Omental fat pad (tissue), 3 donors: ENCODE measurements at regions not wholly inside any gene's neighbourhood (a gene's known extent, or its start where the extent isn't known, plus 50 kb on each side); places are given as distances from the start of the nearest gene placed in this dataset.

Experiments used
- ATAC-seq: fragments of 150-250 bp; one replicate; pipeline ENCODE4 v1.9.1; 2016; ENCODE audit warnings: mild to moderate bottlenecking, moderate library complexity; ENCODE audit not compliant: low FRiP score
- DNase-seq: peaks from one replicate; pipeline ENCODE4 v3.0.0-alpha.2; 2019; ENCODE audit warnings: low spot score
- TF ChIP-seq, protein P1 (sequence below), 3 donors: fragments of 450-650 bp; IDR thresholded peaks; one replicate each; pipeline ENCODE4 v1.5.1; 2016 to 2017; ENCODE audit warnings: antibody characterized with exemption in 3 of 3, mild to moderate bottlenecking in 3 of 3, moderate library complexity in 2 of 3

- no peak for DNase-seq
- ATAC-seq = no peak
- TF ChIP-seq, protein P1, sequence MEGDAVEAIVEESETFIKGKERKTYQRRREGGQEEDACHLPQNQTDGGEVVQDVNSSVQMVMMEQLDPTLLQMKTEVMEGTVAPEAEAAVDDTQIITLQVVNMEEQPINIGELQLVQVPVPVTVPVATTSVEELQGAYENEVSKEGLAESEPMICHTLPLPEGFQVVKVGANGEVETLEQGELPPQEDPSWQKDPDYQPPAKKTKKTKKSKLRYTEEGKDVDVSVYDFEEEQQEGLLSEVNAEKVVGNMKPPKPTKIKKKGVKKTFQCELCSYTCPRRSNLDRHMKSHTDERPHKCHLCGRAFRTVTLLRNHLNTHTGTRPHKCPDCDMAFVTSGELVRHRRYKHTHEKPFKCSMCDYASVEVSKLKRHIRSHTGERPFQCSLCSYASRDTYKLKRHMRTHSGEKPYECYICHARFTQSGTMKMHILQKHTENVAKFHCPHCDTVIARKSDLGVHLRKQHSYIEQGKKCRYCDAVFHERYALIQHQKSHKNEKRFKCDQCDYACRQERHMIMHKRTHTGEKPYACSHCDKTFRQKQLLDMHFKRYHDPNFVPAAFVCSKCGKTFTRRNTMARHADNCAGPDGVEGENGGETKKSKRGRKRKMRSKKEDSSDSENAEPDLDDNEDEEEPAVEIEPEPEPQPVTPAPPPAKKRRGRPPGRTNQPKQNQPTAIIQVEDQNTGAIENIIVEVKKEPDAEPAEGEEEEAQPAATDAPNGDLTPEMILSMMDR (IDR thresholded peaks at IDR 0.05) = no peak
Observed at GRCh38 chr2:66113988-66114625, 320.8 kb upstream of the MEIS1 start.

DNA sequence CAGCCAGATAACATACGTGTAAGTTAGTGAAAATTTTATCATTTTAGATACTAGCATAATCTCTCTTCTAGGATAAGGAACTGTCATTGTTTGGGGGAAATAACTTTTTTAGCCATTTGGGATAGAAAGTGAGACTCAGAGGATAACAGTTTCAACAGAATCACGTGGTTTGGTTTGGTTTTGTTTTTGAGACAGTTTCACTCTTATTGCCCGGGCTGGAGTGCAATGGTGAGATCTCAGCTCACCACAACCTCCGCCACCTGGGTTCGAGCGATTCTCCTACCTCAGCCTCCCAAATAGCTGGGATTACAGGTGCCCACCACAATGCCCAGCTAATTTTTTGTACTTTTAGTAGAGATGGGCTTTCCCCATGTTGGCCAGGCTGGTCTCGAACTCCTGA lies 323.2 kb upstream of the MEIS1 start:
- DNase-seq (no peak), ATAC-seq (no peak)
- TF ChIP-seq, protein P1 (IDR thresholded peaks at IDR 0.05) = no peak

DNA sequence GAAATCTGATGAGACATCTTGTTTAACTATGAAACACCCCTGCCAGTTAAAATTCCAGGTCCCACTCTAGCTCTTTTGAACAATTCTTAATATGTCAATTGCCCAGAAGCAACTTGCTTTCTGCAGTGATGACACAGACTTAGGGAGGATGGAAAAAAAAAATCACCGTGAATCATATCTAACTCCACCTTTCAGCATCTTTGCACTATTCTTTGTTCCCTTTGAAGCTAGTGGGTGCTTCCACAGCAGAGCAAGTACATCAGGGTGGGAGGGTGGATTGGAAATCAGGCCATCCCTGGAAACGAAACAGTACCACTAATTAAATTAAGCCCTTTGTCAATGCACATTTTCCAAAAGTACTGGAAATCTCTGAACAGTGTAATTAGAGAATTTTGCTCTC lies 324.3 kb upstream of the MEIS1 start:
- TF ChIP-seq, protein P1 (IDR thresholded peaks at IDR 0.05) = no peak
- DNase-seq (no peak), ATAC-seq (no peak)

DNA sequence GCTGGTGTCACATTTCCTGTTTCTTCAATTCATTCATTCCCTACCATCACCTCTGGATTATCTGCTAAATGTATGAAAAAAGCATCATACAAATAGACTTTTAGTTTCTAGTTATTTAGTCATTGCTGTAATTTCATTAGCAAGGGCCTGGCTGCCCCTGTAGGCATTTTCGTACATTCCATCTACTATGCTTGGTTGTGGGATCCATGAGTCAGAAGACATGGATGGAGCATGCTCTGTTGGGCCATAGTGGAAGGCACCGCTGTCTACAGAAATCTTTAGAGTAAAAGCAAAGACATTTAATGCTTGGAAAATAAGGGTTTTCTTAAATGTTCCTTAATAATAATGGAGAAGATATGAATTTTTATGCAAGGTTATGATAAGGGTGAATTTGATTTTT lies 324.8 kb upstream of the MEIS1 start:
- DNase-seq (no peak), ATAC-seq (no peak)
- TF ChIP-seq, protein P1 (IDR thresholded peaks at IDR 0.05) = no peak

- no peak for DNase-seq
- ATAC-seq = no peak
- TF ChIP-seq, protein P1 (IDR thresholded peaks at IDR 0.05) = no peak
Observed at GRCh38 chr2:66109419-66109818, 325.5 kb upstream of the MEIS1 start.

- DNase-seq (no peak), ATAC-seq (no peak)
Observed at GRCh38 chr2:66105066-66105753, 329.7 kb upstream of the MEIS1 start.

More at GRCh38 chr2:66105066-66105753, 329.7 kb upstream of the MEIS1 start:
- TF ChIP-seq, protein P1 (IDR thresholded peaks at IDR 0.05) = no peak
